HG03045 (cell line): ENCODE measurements at regions not wholly inside any gene's neighbourhood (a gene's known extent, or its start where the extent isn't known, plus 50 kb on each side); places are given as distances from the start of the nearest gene placed in this dataset.

ENCODE experiments used
- ATAC-seq: cut with Tn5 transposase; IDR thresholded peaks from one replicate; pipeline ENCODE4 v1.9.1; 2021; ENCODE audit warnings: mild to moderate bottlenecking, moderate library complexity; ENCODE audit not compliant: unreplicated experiment

DNA sequence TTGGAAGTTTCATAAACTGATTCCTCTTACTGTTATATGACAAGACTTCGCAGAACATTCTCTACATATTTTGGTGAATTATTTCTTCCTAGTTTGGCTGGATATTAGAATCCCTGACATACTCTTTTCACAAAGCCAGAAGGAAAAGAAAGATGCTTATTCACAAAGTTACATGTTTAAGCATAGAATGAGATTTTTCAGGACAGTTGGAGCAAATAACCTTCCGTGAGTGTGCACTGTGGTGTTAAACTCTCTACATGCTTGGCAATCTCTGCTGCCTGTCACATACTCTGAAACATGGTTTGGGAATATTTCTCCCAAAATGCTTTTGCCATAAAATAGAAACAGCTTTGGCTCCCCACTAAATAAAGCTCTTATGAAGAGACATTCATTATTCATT, 230.0 kb upstream of the MTNR1B start:
- no peak for ATAC-seq

GRCh38 chr11:92740276-92740675, 229.2 kb upstream of the MTNR1B start:
- no peak for ATAC-seq

DNA sequence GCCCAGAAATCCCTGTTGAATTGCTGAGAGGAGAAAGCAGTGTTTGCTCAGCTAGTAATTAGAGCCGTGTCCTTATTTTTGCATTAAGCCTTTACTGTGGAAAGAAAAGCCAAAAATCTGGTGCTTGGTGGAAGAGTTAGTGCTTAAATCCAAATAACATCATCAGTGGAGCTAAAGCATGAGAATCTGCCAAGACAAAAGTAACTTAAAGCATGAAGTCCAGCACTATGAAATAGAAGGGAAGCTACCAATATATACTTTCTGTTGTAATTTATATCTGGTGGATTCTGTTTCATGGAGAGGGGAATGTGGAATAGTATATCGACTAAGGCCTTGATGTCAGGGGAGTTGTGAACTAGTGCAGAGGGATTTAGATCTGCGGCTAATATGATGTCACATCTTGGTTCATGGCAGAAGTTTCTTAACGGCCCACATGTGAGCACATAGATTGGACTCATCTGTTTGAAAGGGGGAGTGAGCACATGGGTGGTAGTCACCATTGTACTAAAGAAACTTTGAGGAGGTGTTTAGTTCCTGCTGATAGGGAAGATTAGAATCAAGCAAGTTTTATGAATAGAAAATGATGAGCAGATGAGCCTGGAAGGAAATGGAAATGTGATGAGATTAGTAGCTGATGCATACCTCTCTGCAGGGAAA, 224.4 kb upstream of the MTNR1B start:
- no peak for ATAC-seq

- no peak for ATAC-seq
Observed at GRCh38 chr11:92750794-92751193, 218.7 kb upstream of the MTNR1B start.

DNA sequence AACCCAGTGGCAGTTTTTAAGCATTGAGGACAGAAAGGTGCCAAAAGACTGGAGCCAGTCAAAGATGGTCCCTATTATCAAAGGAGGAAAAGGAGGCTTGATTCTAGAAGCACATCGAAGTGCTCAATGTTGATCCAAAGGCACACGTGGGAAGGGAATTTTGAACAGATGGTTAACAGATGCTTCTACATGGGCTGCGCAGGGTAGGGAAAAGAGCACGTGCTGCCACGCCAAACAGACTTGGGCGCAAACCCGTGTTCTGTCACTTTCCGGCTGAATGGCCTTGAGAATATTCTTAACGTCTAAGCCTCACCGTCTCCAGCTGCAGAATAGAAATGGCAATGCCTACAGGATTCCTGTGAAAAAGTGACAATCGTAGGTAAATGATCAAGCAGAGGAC, 217.9 kb upstream of the MTNR1B start:
- ATAC-seq = no peak

DNA sequence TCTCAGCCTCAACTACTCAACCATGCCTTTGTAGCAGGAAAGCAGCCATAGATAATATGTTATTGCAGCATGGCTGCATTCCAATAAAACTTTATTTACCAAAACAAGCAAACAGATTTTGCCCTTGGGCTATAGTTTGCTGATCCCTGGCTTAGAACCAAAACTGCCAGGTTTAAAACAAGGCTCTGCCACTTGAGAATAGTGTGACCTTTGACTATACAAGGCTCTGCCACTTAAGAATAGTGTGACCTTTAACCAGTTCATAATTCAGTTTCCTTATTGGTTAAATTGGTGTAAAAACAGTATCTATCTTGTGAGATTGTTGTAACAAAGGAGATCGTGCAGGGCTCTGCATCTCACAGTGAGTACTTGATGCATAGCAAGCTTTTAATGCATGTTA, 217.3 kb upstream of the MTNR1B start:
- no peak for ATAC-seq

GRCh38 chr11:92753161-92753560, 216.3 kb upstream of the MTNR1B start:
- ATAC-seq = no peak

DNA sequence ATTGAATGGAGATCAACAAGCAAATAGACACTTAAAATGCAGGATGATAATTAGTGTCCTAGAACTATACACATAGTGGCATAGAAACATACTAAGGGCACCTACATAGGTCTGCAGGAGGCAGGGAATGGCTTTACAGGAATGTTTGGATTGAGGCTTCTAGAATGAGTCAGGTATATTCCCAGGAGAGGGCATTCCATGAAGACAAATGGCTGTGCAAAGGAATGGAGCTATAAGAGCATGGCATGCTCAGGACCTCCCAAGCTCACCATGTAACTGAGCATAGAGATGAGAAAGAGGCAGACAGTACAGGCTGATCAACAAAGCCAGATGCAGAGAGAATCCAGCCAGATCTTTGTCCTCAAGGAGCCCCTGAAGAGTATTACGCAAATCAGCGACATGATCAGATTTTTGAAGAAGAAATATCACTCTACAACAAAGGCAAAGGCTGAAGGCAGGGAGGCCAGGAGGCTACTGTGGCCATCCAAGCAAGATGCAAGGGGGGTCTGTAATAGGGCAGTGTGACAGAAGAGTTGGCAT, 211.1 kb upstream of the MTNR1B start:
- ATAC-seq = no peak

- ATAC-seq = no peak
Observed at GRCh38 chr11:92759571-92760214, 209.8 kb upstream of the MTNR1B start.

GRCh38 chr11:92762121-92762540, 207.3 kb upstream of the MTNR1B start:
- ATAC-seq = no peak

DNA sequence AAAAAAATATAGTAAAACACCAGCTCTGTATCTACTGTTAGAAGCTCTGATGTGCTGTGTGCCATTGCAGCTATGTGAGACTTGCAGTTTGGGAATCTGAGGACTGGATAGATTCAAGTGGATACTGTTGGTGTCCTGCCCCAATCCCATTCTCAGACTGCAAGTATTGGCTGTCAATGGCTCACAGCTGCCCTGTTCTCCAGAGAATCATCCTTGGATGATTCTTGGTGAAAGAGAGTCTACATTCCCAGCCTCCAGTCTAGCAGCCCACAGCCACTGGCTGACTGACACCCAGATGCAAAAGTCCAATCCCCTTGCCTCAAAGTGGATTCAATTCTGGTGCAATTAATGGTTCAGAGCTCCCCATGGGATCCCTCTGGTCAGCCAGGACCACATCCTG, 206.1 kb upstream of the MTNR1B start:
- ATAC-seq = no peak

DNA sequence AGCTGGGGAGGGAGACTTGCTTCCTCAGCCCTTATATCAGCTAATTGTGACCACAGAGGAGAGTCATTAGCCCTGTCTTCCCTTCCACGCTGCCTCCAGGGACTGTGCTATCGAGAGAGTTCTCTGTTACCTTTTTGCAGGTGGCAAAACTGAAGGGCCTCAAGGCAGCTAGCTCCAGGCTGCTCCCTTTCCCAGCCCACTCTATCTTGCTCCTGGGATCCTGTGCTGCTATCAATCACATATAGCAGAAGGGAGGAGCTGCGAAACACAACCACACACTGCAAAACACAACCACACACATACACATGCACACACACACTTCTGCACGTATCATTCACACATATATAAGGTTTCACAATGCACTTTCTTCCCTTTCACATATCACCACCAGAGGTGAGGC, 205.3 kb upstream of the MTNR1B start:
- no peak for ATAC-seq

- ATAC-seq = no peak
Observed at GRCh38 chr11:92765082-92765840, 204.2 kb upstream of the MTNR1B start.

DNA sequence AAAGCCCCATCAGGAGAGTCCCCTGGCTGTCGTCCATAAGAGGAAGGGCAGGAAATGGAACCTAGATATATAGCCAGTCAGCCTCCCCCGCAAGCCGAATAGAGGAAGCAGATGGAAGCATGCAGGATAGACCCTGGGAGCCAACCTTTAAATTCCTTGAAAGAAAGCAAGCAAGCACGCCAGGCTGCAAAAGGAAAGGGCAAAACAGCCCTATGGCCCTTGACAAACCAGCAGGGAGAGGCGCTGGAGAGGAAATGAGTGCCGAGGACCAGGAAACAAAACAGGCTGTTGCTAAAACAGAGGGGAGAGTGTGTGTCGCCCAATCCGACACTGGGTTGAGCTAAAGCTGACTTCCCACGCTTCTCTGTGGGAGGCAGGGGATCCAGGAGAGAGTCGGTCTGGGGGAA, 203.5 kb upstream of the MTNR1B start:
- ATAC-seq = no peak

- no peak for ATAC-seq
Observed at GRCh38 chr11:92766698-92767097, 202.8 kb upstream of the MTNR1B start.

- ATAC-seq = no peak
Observed at GRCh38 chr11:92767416-92767815, 202.0 kb upstream of the MTNR1B start.

- ATAC-seq = no peak
Observed at GRCh38 chr11:92768121-92768840, 201.2 kb upstream of the MTNR1B start.

GRCh38 chr11:92769112-92769511, 200.3 kb upstream of the MTNR1B start:
- ATAC-seq = no peak

DNA sequence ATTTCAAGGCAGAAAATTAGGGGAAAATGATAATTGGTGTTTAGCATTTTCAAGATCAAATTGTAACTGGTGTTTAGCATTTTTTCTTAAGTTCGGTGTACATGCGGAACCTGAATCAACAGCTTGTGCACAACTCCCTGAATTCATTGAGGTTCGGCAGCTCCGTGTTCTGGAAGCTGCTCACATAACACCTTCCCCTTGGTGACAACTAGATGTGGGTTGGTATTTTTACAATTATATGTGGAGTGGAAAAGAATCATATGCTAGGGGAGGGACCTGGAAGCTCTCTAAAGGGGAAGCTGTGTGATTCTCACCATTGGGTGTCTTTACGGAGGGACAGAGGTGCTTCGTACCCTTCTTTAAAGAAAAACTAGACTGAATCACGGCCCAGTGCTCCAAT, 199.0 kb upstream of the MTNR1B start:
- no peak for ATAC-seq

GRCh38 chr11:92770981-92771380, 198.5 kb upstream of the MTNR1B start:
- ATAC-seq = no peak

DNA sequence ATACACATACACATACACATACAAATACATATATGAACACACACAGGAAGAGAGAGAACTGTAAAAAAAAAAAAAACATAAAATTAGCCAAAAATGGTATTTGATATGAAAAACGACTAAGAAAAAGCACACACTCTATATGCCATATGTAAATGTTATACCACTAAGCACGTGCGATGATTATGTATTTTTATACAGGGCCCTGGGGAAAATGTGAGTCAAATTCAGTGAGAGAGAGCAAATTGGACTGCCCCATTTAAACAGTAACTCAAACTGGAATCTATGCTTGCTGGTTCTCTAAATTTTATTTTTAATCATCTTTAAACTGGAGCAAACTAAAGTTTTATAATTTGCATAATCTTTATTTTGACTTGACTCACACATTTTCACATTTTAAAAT, 197.8 kb upstream of the MTNR1B start:
- ATAC-seq = no peak
